GM12872 (cell line): ENCODE measurements at regions not wholly inside any gene's neighbourhood (a gene's known extent, or its start where the extent isn't known, plus 50 kb on each side); places are given as distances from the start of the nearest gene placed in this dataset.

ENCODE experiments used
- TF ChIP-seq, protein P1 (sequence below): IDR thresholded peaks from 3 replicates; pipeline ENCODE4 v1.5.1; 2011; ENCODE audit warnings: low read depth, mild to moderate bottlenecking, low read length, moderate library complexity; ENCODE audit not compliant: insufficient read depth

GRCh38 chr3:161577662-161578061 lies 81.1 kb downstream of the OTOL1 start:
- TF ChIP-seq, protein P1, sequence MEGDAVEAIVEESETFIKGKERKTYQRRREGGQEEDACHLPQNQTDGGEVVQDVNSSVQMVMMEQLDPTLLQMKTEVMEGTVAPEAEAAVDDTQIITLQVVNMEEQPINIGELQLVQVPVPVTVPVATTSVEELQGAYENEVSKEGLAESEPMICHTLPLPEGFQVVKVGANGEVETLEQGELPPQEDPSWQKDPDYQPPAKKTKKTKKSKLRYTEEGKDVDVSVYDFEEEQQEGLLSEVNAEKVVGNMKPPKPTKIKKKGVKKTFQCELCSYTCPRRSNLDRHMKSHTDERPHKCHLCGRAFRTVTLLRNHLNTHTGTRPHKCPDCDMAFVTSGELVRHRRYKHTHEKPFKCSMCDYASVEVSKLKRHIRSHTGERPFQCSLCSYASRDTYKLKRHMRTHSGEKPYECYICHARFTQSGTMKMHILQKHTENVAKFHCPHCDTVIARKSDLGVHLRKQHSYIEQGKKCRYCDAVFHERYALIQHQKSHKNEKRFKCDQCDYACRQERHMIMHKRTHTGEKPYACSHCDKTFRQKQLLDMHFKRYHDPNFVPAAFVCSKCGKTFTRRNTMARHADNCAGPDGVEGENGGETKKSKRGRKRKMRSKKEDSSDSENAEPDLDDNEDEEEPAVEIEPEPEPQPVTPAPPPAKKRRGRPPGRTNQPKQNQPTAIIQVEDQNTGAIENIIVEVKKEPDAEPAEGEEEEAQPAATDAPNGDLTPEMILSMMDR, result no peak

DNA sequence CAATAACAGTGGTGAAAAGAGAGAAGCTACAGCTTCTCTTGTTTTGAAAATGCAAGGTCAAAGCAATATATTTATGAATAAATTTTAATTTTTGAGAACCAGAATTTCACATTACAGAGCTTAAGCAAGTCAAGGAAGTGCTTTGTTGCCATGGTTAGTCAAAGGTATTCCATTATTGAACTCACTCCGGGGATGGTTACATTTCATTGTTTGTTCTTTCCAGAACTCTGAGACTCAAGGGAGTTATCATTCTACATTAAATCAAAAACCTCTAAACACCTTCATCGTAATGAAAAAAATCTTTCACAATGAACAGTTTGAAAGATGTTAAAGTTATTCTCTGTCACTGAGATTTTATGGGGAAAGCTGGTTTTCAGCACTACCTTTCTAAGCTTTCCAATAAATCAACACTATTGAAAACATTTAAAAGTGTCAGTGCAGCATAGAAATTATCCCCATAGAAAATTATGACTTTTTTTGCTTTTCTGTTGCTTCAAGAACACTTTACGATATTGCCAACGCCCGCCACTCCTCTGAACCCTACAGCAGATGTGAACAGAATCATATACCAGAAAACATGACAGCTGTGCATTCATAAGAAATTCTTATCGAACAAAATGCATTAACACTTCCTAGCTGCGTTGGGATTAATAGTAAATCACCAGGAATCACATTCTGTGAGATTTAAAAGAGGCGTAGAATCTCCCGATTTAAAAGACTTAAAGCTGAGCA lies 83.0 kb downstream of the OTOL1 start:
- TF ChIP-seq, protein P1, result no peak

- TF ChIP-seq, protein P1, result no peak
These were observed 89.3 kb downstream of the OTOL1 start for GRCh38 chr3:161585922-161586321.

DNA sequence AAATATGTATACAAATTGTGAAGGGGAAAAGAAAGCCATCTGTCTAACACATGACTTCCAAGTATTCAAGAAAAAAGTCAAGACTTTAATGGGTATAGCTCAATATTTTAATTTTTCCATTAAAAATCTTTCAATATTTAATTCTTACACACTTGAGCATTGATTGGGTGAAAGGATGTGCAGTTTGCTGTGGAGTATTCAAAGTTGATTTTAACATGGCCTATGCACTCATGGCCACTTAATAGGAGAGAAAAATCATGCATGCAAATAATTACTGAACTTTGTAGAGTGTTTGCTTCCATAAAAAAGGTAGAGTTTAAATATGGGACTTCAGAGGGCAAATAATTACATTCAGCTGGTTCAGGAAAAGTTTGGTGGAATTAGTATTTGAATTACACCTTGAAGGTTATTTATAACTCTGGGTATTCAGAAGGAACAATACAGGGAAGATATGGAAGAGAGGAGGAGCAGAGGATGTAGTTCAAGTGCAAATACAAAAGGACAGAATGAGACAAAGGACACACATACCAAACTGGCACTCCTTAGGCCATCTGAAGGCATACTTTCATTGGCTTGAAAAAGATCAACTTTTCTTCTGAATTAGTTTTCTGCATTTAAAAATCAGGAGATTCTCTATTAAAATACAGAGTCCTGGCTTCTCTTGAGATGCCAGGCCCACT lies 90.1 kb downstream of the OTOL1 start:
- TF ChIP-seq, protein P1, result no peak

- TF ChIP-seq, protein P1, result no peak
These were observed 102.0 kb downstream of the OTOL1 start for GRCh38 chr3:161598639-161599038.

DNA sequence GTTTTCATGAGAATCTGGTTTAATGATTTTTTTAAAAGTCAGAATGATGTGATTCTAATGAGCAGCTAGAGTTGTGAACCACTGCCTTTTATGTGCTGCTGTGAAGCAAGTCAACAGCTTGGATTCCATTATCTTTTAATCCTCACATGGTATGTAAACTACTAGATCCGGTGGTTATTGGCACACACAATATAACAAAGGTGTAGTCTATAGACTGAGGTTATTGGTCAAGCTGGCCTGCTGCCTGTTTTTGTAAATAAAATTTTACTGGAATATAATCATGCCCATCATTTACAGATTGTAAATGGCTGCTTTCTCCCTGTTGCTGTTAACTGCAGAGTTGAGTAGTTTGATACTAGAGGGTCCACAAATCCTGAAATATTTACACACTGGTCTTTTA lies 103.1 kb downstream of the OTOL1 start:
- TF ChIP-seq, protein P1, result no peak

- TF ChIP-seq, protein P1, result no peak
These were observed 103.6 kb downstream of the OTOL1 start for GRCh38 chr3:161600173-161600572.
